ENCODE measurements at regions not wholly inside any gene's neighbourhood (a gene's known extent, or its start where the extent isn't known, plus 50 kb on each side); places are given as distances from the start of the nearest gene placed in this dataset.

DNA sequence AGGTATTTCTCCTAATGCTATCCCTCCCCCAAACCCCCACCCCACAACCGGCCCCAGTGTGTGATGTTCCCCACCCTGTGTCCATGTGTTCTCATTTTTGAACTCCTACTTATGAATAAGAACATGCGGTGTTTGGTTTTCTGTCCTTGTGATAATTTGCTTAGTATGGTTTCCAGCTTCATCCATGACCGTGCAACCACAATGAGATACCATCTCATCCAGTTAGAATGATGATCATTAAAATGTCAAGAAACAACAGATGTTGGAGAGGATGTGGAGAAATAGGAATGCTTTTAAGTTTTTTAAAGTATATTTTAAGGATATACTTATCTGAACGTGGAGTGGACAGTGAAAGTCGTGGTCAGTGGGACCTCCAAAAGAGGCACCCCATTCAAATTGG lies 745.0 kb upstream of the AMELY start:
- DNase-seq (ENCODE audit: low read depth) = peak; percentile 10

DNA sequence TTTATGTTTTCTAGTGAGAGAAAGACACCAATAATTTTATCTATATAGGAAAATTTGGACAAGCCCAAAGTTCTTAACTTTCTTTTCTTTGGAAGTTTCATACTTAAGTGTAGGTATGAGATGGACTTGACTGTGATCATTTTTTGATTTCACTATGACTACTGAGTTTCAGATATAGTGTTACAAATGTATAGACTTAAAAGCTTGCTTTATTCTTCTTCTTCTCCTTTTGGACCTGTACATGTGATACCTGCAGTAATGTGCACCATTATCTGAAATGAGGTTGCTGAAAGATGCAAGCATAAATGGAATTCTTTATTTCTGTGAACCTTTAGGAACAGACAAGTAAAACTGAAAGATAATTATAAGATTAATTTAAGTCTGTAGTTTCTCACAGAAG lies 743.4 kb upstream of the AMELY start:
- no peak for DNase-seq (ENCODE audit: low read depth)

DNA sequence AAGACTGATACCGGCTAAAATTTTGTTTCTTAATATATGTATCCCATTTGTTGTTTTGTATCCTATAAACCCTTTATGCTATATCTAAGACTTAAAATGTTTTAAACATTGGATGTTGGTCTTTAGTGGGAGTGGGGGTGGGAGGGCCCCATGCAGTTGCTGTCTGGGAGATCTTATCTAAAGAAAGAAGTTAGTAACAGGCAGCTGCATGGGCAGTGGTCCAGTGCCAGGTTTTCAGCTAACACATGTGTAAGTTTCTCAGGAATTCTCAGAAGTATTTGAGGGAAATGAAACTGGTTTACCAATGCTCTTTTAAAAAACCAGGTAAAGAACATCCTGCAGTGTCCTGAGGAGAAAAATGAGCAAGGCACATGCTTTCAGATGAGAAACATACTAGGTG lies 738.3 kb upstream of the AMELY start:
- peak; percentile 46 for DNase-seq (ENCODE audit: low read depth)
